HEK293 (cell line): ENCODE measurements at regions not wholly inside any gene's neighbourhood (a gene's known extent, or its start where the extent isn't known, plus 50 kb on each side); places are given as distances from the start of the nearest gene placed in this dataset.

Experiments used
- CTCF ChIA-PET: fragments of 350-600 bp; formaldehyde crosslinking; extraction: SDS; loops from one replicate; lab custom pipeline; 2021; ENCODE audit warnings: antibody characterized with exemption; lab: Yijun Ruan, JAX
- POLR2A ChIA-PET: fragments of 300-600 bp; formaldehyde crosslinking; extraction: SDS; loops from one replicate; lab custom pipeline; 2020; ENCODE audit warnings: antibody characterized with exemption, inconsistent platforms; lab: Yijun Ruan, JAX
- H3K27ac ChIP-seq: fragments of 200-500 bp; sonication (Bioruptor generic); 2 replicates; pipeline ENCODE4 v1.5.1; 2014; ENCODE audit warnings: low read depth, low read length, control low read depth, inconsistent platforms; ENCODE audit errors: extremely low read depth
- H3K36me3 ChIP-seq, 2 experiments: fragments of 200-500 bp in 1 of 2; sonication (Bioruptor generic) in 1 of 2; 1 replicate in 1 of 2; 2 replicates in 1 of 2; pipeline ENCODE4 v1.5.1; 2014 to 2017; ENCODE audit warnings: inconsistent platforms in 2 of 2, low read length in 2 of 2; ENCODE audit not compliant: control insufficient read depth in 2 of 2, insufficient read depth in 1 of 2
- H3K4me1 ChIP-seq: fragments of 200-500 bp; sonication (Bioruptor generic); 2 replicates; pipeline ENCODE4 v1.5.1; 2014; ENCODE audit warnings: mild to moderate bottlenecking, low read length, inconsistent platforms; ENCODE audit not compliant: control insufficient read depth, insufficient read depth
- H3K4me3 ChIP-seq: 2 replicates; pipeline ENCODE4 v1.5.1; 2011; ENCODE audit warnings: low read depth, mild to moderate bottlenecking, control low read depth, low read length, moderate library complexity
- H3K9me3 ChIP-seq: fragments of 200-500 bp; sonication (Bioruptor generic); 2 replicates; pipeline ENCODE4 v1.5.1; 2014; ENCODE audit warnings: low read depth, low read length, inconsistent platforms; ENCODE audit not compliant: control insufficient read depth, insufficient read depth
- KLF10 ChIP-seq: fragments of 450-650 bp; IDR thresholded peaks from 2 replicates; pipeline ENCODE4 v1.5.1; 2018; ENCODE audit warnings: missing biosample characterization, mild to moderate bottlenecking, missing genetic modification characterization
- MZF1 ChIP-seq: fragments of 450-650 bp; formaldehyde crosslinking; IDR thresholded peaks from 2 replicates; pipeline ENCODE4 v1.5.1; 2017; ENCODE audit warnings: missing biosample characterization, missing genetic modification characterization, borderline replicate concordance
- PRDM6 ChIP-seq: fragments of 450-650 bp; formaldehyde crosslinking; IDR thresholded peaks from 2 replicates; pipeline ENCODE4 v1.5.1; 2017; ENCODE audit warnings: missing biosample characterization, missing genetic modification characterization
- TRIM28 ChIP-seq: IDR thresholded peaks from 2 replicates; pipeline ENCODE4 v1.6.1; 2011; ENCODE audit warnings: low read length, control low read depth, borderline replicate concordance
- ZFP69B ChIP-seq: fragments of 450-650 bp; formaldehyde crosslinking; IDR thresholded peaks from 2 replicates; pipeline ENCODE4 v1.5.1; 2016; ENCODE audit warnings: missing biosample characterization, missing genetic modification characterization
- ZIC2 ChIP-seq: fragments of 450-650 bp; formaldehyde crosslinking; IDR thresholded peaks from 2 replicates; pipeline ENCODE4 v1.5.1; 2016; ENCODE audit warnings: missing biosample characterization, missing genetic modification characterization
- ZNF121 ChIP-seq: fragments of 450-650 bp; formaldehyde crosslinking; IDR thresholded peaks from 2 replicates; pipeline ENCODE4 v1.5.1; 2016; ENCODE audit warnings: missing biosample characterization, missing genetic modification characterization
- ZNF133 ChIP-seq: fragments of 450-650 bp; formaldehyde crosslinking; IDR thresholded peaks from 2 replicates; pipeline ENCODE4 v1.5.1; 2016; ENCODE audit warnings: missing biosample characterization, missing genetic modification characterization
- ZNF16 ChIP-seq: fragments of 450-650 bp; formaldehyde crosslinking; IDR thresholded peaks from 2 replicates; pipeline ENCODE4 v1.5.1; 2016; ENCODE audit warnings: low read depth, missing biosample characterization, missing genetic modification characterization
- ZNF174 ChIP-seq: fragments of 450-650 bp; formaldehyde crosslinking; IDR thresholded peaks from 2 replicates; pipeline ENCODE4 v1.5.0; 2017; ENCODE audit warnings: missing biosample characterization, mild to moderate bottlenecking, missing genetic modification characterization
- ZNF184 ChIP-seq: fragments of 450-650 bp; IDR thresholded peaks from 2 replicates; pipeline ENCODE4 v1.5.1; 2018; ENCODE audit warnings: missing biosample characterization, mild to moderate bottlenecking, missing genetic modification characterization
- ZNF223 ChIP-seq: fragments of 450-650 bp; formaldehyde crosslinking; IDR thresholded peaks from 2 replicates; pipeline ENCODE4 v1.5.1; 2016; ENCODE audit warnings: missing biosample characterization, missing genetic modification characterization
- ZNF24 ChIP-seq: fragments of 450-650 bp; formaldehyde crosslinking; IDR thresholded peaks from 2 replicates; pipeline ENCODE4 v1.5.1; 2016; ENCODE audit warnings: missing biosample characterization, missing genetic modification characterization
- ZNF302 ChIP-seq: fragments of 450-650 bp; formaldehyde crosslinking; IDR thresholded peaks from 2 replicates; pipeline ENCODE4 v1.5.1; 2016; ENCODE audit warnings: missing biosample characterization, missing genetic modification characterization, low read depth
- ZNF335 ChIP-seq: fragments of 450-650 bp; formaldehyde crosslinking; conservative IDR thresholded peaks from 2 replicates; pipeline ENCODE4 v1.5.1; 2016; ENCODE audit warnings: missing biosample characterization, missing genetic modification characterization
- ZNF394 ChIP-seq: fragments of 450-650 bp; formaldehyde crosslinking; IDR thresholded peaks from 2 replicates; pipeline ENCODE4 v1.5.1; 2016; ENCODE audit warnings: missing biosample characterization, missing genetic modification characterization, mild to moderate bottlenecking, moderate library complexity, borderline replicate concordance
- ZNF501 ChIP-seq: fragments of 450-650 bp; formaldehyde crosslinking; IDR thresholded peaks from 2 replicates; pipeline ENCODE4 v1.5.1; 2016; ENCODE audit warnings: missing biosample characterization, missing genetic modification characterization
- ZNF549 ChIP-seq: fragments of 450-650 bp; IDR thresholded peaks from 2 replicates; pipeline ENCODE4 v1.5.1; 2018; ENCODE audit warnings: missing biosample characterization, missing genetic modification characterization, mild to moderate bottlenecking, inconsistent platforms, moderate library complexity
- ZNF558 ChIP-seq: fragments of 450-650 bp; formaldehyde crosslinking; IDR thresholded peaks from 2 replicates; pipeline ENCODE4 v1.5.1; 2016; ENCODE audit warnings: missing biosample characterization, missing genetic modification characterization
- ZNF571 ChIP-seq: fragments of 450-650 bp; formaldehyde crosslinking; IDR thresholded peaks from 2 replicates; pipeline ENCODE4 v1.5.0; 2017; ENCODE audit warnings: missing biosample characterization, missing genetic modification characterization
- ZNF624 ChIP-seq: fragments of 450-650 bp; formaldehyde crosslinking; IDR thresholded peaks from 2 replicates; pipeline ENCODE4 v1.5.1; 2017; ENCODE audit warnings: missing biosample characterization, missing genetic modification characterization
- TF ChIP-seq, protein P1 (sequence below): fragments of 450-650 bp; formaldehyde crosslinking; IDR thresholded peaks from 2 replicates; pipeline ENCODE4 v1.5.1; 2017; ENCODE audit warnings: missing biosample characterization, missing genetic modification characterization
- TF ChIP-seq, protein P2 (sequence below): fragments of 450-650 bp; formaldehyde crosslinking; IDR thresholded peaks from 2 replicates; pipeline ENCODE4 v1.5.1; 2016; ENCODE audit warnings: missing biosample characterization, missing genetic modification characterization
- TF ChIP-seq, protein P3 (sequence below): fragments of 450-650 bp; formaldehyde crosslinking; IDR thresholded peaks from 2 replicates; pipeline ENCODE4; 2016; ENCODE audit warnings: missing biosample characterization, missing genetic modification characterization
- TF ChIP-seq, protein P4 (sequence below): fragments of 450-650 bp; formaldehyde crosslinking; IDR thresholded peaks from 2 replicates; pipeline ENCODE4 v1.5.1; 2016; ENCODE audit warnings: missing biosample characterization, missing genetic modification characterization

- no peak for TF ChIP-seq KLF10
- TF ChIP-seq ZIC2 (tag by site-specific recombination) = no peak
- TF ChIP-seq ZNF16 (tag by site-specific recombination) = no peak
- no peak for TF ChIP-seq ZNF335
- TF ChIP-seq ZNF174 (tag by site-specific recombination) = no peak
- TF ChIP-seq TRIM28 = no peak
- TF ChIP-seq ZNF302 = no peak
- TF ChIP-seq, protein P1, sequence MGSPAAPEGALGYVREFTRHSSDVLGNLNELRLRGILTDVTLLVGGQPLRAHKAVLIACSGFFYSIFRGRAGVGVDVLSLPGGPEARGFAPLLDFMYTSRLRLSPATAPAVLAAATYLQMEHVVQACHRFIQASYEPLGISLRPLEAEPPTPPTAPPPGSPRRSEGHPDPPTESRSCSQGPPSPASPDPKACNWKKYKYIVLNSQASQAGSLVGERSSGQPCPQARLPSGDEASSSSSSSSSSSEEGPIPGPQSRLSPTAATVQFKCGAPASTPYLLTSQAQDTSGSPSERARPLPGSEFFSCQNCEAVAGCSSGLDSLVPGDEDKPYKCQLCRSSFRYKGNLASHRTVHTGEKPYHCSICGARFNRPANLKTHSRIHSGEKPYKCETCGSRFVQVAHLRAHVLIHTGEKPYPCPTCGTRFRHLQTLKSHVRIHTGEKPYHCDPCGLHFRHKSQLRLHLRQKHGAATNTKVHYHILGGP (tag by site-specific recombination) = no peak
- no peak for TF ChIP-seq ZNF558 (tag by site-specific recombination)
Measured at GRCh38 chr4:59759082-59759825, 1440.9 kb upstream of the ADGRL3 start (continued).

DNA sequence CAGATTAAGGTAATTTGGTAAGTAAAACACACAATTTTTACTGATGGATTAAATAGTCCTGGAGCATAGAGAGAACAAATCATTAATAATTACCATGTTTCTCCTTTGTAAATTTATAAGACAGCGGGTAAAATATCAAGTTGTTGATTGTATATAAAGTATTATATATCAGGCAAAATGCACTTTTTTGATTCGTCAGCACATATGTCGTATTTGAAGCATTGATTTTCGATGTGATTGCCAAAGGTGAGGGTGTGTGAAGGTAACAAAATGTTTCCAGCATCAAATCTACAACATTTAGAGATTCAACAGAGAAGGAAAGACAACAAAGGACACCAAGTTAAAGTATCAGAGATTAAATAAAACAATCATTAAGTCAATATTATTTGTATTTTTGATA is 1437.8 kb upstream of the ADGRL3 start:
- H3K36me3 ChIP-seq = no peaks in the 10 kb centered on the region
- H3K4me3 ChIP-seq = no peak overlapping the region
- no peak for TF ChIP-seq ZNF549 (tag by site-specific recombination)
- TF ChIP-seq ZNF394 (tag by site-specific recombination) = no peak
- TF ChIP-seq ZNF184 (tag by site-specific recombination) = no peak
- TF ChIP-seq, protein P2, sequence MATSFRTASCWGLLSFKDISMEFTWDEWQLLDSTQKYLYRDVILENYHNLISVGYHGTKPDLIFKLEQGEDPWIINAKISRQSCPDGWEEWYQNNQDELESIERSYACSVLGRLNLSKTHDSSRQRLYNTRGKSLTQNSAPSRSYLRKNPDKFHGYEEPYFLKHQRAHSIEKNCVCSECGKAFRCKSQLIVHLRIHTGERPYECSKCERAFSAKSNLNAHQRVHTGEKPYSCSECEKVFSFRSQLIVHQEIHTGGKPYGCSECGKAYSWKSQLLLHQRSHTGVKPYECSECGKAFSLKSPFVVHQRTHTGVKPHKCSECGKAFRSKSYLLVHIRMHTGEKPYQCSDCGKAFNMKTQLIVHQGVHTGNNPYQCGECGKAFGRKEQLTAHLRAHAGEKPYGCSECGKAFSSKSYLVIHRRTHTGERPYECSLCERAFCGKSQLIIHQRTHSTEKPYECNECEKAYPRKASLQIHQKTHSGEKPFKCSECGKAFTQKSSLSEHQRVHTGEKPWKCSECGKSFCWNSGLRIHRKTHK = no peak
- TF ChIP-seq, all 188 proteins: peak for 0
- ChIA-PET CTCF (no interaction called here), POLR2A (no interaction called here)
- Histone ChIP-seq H3K4me1 (no peaks in the 10 kb centered on the region), H3K27ac (no peak overlapping the region), H3K9me3 (no peaks in the 10 kb centered on the region)

DNA sequence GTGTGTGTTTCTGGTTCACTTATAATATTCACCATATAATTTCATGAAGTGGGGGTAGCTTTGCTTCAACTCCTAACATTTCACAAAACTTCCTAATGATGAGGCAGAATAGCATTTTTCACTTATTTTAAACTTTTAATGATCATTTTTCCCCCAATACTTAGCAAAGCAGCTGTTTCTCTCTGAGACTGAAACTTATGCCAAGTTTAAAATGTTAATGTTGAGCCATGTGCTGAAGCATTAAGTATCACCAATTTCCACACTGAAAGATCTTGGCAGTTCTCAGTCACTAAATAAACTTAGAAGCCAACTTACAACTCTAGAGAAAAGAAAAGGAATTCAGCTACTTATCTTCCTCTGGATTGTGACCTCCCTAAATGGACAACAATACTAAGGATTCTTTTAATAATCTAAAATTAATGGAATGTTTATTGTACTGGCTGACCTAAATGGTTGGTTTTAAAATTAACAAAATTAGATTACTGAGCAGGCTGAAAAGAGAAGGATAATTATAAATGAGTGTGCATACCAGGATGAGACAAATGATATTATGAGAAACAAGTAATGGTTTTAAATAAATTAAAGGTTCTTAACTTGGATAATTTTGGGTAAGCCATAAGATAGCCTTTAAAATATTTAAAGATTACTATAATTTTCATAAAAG is 1429.4 kb upstream of the ADGRL3 start:
- CTCF ChIA-PET = no interaction called here
- no peak overlapping the region for H3K4me3 ChIP-seq
- no peak overlapping the region for H3K27ac ChIP-seq
- POLR2A ChIA-PET = no interaction called here
- no peaks in the 10 kb centered on the region for H3K4me1 ChIP-seq
- H3K36me3 ChIP-seq = no peaks in the 10 kb centered on the region
- TF ChIP-seq ZNF133 (tag by site-specific recombination) (no peak), MZF1 (tag by site-specific recombination) (no peak), ZNF624 (tag by site-specific recombination) (no peak), ZNF223 (tag by site-specific recombination) (no peak), ZNF571 (tag by site-specific recombination) (no peak), PRDM6 (no peak), ZNF549 (tag by site-specific recombination) (no peak), ZNF501 (tag by site-specific recombination) (no peak), ZNF121 (tag by site-specific recombination) (no peak), ZFP69B (tag by site-specific recombination) (no peak), ZNF24 (tag by site-specific recombination) (no peak)
- TF ChIP-seq, protein P3, sequence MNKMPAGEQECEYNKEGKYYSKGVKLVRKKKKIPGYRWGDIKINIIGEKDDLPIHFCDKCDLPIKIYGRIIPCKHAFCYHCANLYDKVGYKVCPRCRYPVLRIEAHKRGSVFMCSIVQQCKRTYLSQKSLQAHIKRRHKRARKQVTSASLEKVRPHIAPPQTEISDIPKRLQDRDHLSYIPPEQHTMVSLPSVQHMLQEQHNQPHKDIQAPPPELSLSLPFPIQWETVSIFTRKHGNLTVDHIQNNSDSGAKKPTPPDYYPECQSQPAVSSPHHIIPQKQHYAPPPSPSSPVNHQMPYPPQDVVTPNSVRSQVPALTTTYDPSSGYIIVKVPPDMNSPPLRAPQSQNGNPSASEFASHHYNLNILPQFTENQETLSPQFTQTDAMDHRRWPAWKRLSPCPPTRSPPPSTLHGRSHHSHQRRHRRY (tag by site-specific recombination) = no peak
- TF ChIP-seq, protein P4, sequence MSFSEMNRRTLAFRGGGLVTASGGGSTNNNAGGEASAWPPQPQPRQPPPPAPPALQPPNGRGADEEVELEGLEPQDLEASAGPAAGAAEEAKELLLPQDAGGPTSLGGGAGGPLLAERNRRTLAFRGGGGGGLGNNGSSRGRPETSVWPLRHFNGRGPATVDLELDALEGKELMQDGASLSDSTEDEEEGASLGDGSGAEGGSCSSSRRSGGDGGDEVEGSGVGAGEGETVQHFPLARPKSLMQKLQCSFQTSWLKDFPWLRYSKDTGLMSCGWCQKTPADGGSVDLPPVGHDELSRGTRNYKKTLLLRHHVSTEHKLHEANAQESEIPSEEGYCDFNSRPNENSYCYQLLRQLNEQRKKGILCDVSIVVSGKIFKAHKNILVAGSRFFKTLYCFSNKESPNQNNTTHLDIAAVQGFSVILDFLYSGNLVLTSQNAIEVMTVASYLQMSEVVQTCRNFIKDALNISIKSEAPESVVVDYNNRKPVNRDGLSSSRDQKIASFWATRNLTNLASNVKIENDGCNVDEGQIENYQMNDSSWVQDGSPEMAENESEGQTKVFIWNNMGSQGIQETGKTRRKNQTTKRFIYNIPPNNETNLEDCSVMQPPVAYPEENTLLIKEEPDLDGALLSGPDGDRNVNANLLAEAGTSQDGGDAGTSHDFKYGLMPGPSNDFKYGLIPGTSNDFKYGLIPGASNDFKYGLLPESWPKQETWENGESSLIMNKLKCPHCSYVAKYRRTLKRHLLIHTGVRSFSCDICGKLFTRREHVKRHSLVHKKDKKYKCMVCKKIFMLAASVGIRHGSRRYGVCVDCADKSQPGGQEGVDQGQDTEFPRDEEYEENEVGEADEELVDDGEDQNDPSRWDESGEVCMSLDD (tag by site-specific recombination) = no peak
- no peaks in the 10 kb centered on the region for H3K9me3 ChIP-seq
